ENCODE measurements at regions not wholly inside any gene's neighbourhood (a gene's known extent, or its start where the extent isn't known, plus 50 kb on each side); places are given as distances from the start of the nearest gene placed in this dataset.
A peak's percentile ranks its signal among the peaks of the same experiment; 100 is the strongest.

GRCh38 chr12:92340441-92341064 lies 194.9 kb upstream of the BTG1 start:
- no peak for ATAC-seq

DNA sequence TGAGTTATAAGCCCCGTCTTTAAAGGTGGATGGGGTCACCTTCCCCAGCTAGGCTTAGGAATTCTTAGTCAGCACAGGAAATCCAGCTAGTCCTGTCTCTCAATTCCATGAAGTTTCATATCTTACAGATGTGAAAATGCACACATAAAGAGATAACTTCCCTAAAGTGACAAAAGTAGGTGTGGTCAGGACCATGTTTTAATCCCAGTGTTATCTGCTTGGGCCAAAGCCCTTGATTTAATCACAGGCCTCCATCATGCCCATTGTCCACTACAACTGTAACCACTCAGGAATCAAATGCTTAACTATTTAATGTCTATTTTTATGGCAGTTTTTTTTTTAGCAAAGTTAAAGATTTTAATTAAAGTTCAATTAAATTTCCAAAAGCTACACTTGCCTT lies 194.4 kb upstream of the BTG1 start:
- no peak for ATAC-seq

GRCh38 chr12:92339198-92339821 lies 193.7 kb upstream of the BTG1 start:
- no peak for ATAC-seq

- ATAC-seq: no peak
These were observed 193.0 kb upstream of the BTG1 start for GRCh38 chr12:92338671-92339070.

GRCh38 chr12:92338102-92338501 lies 192.5 kb upstream of the BTG1 start:
- ATAC-seq: no peak

DNA sequence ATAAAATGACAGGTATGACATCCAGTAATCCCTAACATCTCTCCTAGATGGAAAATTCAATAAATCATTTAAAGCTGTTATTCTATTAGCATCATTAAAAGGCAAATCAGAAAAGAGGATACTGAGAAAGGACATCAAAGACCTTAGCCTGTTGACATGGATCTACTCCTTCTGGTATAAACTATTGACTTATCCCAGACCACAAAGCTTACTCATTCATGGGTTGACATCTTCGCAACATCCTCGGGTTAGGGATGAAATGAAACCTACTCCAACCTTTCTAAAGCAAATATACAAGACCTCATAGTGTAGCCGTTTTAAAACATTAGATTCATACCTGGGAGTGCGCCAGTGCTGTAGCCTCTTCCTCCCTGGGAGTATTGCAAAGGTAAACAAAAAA lies 191.5 kb upstream of the BTG1 start:
- no peak for ATAC-seq

GRCh38 chr12:92336641-92337040 lies 191.0 kb upstream of the BTG1 start:
- ATAC-seq: no peak

DNA sequence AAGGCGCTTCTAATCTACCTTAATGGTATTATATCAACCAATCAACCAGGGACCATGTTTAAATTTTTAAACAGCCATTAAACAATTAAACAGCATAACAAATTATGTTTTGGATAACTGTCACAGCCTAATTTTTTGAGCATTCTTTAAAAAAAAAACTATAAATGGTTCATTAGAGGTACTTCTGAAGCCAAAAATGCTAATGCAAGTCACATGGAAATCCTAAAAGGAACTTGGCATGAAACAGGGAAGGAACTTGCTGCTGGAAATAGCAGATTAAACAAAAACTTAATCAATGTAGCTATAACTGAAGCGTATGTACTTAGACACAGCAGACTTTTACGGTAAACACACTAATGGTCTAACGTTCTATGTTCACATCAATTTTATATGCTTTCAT lies 190.2 kb upstream of the BTG1 start:
- no peak for ATAC-seq

DNA sequence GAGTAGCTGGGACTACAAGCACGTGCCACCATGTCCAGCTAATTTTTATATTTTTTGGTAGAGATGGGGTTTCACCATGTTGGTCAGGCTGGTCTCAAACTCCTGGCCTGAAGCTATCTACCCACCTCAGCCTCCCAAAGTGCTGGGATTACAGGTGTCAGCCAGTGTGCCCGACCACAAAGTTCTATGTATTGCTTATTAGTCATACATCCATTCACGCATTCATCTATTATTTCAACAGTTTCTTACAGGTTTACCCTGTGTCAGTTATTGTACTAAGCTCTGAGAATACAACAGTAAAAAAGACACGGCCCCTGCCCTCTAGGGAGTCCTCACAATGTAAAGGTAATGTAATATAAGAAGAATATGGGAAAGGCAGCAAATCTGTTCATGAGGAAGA lies 188.9 kb upstream of the BTG1 start:
- ATAC-seq: no peak

GRCh38 chr12:92332552-92332951 lies 186.9 kb upstream of the BTG1 start:
- no peak for ATAC-seq

- no peak for ATAC-seq
These were observed 185.7 kb upstream of the BTG1 start for GRCh38 chr12:92331383-92331782.

DNA sequence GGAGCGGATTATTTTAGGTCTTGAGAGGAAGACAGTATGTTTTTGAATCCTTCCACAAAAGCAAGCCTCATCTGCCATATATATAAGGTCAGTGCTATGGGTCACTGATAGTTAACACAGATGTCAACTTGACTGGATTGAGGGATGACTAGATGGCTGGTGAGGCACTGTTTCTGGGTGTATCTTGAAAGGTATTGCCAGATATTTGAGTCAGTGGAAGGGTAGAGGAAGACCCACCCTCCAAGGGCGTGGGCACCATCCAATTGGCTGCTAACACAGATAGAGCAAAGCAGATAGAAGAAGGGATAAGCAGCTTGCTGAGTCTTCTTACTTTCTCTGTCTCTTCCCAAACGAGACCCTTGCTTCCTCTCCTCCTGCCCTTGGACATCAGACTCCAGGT lies 185.0 kb upstream of the BTG1 start:
- ATAC-seq: no peak

DNA sequence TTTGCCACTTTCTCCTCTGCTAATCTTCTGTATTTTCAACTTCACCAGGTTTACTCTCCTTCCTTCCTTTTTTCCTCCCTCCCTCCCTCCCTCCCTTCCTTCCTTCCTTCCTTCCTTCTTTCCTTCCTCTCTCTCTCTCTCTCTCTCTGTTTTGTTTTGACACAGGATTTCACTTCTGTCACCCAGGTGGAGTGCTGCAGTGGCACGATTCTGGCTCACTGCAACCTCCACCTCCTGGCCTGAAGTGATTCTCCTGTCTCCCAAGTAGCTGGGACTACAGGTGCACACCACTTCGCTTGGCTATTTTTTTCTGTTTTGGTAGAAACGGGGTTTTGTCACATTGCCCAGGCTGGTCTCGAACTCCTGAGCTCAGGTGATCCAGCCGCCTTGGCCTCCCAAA lies 181.2 kb upstream of the BTG1 start:
- no peak for ATAC-seq

DNA sequence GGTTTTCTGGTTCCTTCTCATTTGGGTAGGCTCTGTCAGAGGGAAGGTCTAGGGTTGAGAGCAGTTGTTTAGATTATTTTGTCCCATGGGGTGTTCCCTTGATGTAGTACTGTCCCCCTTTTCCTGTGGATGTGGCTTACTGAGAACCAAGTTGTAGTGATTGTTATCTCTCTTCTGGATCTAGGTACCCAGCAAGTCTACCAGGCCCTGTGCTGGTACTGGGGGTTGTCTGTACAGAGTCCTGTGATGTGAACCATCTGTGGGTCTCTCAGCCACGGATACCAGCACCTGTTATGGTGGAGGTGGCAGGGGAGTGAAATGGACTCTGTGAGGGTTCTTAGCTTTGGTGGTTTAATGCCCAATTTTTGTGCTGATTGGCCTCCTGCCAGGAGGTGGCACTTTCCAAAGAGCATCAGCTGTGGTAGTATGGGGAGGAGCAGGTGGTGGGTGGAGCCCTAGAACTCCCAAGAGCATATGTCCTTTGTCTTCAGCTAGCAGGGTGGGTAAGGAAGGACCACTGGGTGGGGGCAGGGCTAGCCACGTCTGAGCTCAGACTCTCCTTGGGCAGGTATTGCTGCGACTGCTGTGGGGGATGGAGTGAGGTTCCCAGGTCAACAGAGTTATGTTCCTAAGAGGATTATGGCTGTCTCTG lies 179.3 kb upstream of the BTG1 start:
- ATAC-seq: no peak

DNA sequence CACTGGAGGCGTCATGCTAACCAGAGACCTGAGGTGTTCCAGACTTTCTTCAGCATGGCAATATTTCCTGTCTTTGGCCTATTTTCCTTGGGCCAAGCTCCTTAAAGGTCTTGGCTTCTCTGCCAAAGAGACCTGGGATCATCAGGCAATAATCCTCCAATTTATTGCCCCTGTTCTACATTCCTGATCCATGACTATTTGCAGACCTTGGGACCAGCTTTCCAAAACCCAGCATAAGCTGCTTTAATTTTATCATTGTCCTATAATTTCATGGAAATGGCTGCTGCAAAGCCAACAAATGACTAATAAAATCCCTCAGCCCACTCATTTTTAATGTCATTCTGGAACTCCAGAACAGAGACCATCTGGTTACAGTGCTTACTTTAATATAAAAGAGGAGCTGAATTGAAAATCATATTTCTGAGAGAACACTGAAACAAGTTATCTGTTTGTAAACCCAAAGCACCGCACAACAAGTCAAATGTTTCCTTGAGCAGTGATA lies 166.9 kb upstream of the BTG1 start:
- ATAC-seq: no peak

- no peak for ATAC-seq
These were observed 158.9 kb upstream of the BTG1 start for GRCh38 chr12:92304371-92305055.

DNA sequence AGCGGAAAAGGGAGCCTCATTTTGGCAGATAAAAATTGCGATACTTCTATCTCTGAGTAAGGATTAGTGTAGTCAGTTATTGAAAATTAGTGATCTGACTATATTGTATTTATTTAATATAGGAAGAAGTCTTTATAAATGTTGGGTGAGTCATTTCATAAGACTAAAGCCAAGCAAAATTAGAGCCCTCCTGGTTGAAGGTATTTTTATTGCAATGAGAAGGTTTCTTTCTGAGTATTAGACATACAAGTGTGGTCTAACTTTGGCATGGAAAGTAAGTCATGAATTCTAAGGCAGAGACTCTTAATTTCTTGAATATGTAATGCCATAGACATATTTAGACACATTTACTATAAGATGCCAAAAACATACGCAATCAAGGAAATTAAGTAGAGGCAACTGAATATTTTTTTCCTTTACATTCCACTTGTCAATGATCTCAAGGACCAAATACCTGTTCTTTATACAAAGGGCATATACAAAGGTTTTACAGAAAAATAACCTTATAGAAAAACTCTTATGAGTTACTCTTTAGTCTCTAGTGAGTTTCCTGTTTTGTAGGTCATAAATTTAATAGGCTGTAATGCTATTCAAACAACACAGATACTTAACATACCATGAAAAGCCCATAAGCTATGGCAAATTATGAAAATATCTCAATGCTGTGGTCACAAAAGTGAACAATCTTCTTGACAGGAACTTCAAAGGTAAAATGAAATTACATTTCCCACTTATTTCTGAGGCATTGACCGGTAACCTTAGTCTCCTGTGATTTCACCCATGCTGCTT lies 156.6 kb upstream of the BTG1 start:
- no peak for ATAC-seq

GRCh38 chr12:92301356-92301755 lies 155.7 kb upstream of the BTG1 start:
- no peak for ATAC-seq

DNA sequence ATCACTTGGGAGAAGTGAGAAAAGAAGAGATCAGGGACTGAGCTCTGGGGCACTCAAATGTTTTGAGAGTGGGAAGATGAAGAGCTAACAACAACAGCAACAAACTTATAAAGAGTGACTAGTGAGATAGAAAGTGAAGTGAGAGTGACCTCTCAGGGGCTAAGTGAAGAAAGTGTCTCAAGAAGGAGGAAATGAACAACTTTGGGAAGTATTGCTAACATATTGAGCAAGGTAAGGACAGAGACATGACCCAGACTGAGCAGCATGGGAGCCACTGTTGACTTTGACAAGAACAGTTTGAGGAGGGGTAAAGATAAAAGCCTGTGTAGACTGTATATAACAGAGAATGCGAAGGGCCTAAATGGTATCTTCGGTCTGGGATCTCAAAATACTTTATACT lies 155.1 kb upstream of the BTG1 start:
- no peak for ATAC-seq

GRCh38 chr12:92299744-92300143 lies 154.1 kb upstream of the BTG1 start:
- ATAC-seq: no peak

- no peak for ATAC-seq
These were observed 153.7 kb upstream of the BTG1 start for GRCh38 chr12:92299344-92299743.

DNA sequence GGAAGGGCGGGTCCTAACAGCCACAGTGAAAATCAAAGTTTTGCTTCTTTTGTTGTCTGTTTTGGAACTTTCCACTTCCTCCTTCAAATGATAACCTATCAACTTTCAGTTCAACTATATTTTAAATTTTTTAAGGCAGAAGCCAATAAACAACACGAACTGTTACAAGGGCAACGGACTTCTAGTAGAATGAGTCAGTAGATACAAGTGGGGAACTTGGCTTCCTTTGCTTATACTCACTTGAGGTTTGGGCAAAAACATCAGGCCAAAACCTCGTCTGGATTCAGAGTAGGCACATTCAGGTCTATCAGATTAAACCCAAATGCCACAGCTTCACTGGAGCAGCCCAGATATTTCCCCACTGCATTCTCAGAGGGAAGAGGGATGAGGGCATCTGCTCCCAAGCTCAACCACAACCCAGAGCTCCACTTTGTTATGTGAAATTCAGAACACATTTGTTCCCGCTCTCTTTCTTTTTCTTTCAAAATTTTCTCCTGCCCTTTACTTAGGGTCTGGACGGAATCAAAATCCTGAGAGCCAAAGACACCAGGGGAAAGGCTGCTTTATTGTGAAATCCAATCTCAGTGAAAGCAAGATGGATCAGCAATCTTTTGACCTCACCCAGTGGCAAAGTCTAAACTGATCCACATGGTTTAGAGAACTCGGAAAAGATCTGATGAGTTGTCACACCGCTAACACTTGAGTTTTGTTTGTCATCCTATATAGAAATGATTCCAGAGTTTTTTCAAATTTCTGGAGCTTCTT lies 152.5 kb upstream of the BTG1 start:
- ATAC-seq: peak; percentile 76 to 79
